ENCODE measurements at regions not wholly inside any gene's neighbourhood (a gene's known extent, or its start where the extent isn't known, plus 50 kb on each side); places are given as distances from the start of the nearest gene placed in this dataset.

DNA sequence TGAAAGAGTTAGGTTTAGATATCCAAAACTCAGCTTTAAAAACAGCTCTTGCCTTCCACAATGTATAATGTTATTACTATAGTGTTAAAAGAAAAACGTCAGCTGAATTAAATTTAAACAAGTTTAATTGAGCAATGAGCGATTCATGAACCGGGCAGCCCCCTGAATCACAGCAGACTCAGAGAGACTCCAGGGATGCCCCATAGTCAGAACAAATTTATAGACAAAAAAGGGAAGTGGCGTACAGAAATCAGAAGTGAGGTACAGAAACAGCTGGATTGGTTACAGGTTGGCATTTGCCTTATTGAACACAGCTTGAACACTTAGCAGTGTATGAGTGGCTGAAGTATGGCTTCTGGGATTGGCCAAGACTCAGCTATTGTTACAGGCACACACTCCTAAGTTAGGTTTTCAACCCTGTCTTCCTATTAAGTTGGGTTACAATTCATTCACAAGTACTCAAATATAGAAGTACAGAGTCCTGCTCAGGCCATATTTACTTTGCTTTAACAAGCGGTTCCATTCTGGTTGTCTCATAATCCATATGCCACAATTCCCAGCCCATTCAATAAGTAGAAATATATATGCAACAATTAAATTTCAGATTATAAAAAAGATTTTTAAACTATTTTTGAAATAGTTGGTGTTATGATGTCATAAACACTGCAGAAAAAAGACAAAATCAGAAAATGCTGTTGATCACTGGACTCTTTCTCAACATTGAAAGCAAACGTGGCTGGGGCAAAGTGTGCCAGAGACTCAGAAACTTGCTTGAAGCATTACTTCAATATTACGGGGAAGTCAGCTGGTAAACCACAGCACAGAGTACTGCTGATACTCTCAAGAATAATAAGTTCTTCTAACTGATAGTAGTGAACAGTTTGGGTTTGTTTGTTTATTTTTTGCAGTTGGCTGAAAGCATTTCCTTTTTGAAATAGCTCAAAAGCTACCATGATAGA is 459.7 kb downstream of the RAB28 start:
- TF ChIP-seq, protein P1, sequence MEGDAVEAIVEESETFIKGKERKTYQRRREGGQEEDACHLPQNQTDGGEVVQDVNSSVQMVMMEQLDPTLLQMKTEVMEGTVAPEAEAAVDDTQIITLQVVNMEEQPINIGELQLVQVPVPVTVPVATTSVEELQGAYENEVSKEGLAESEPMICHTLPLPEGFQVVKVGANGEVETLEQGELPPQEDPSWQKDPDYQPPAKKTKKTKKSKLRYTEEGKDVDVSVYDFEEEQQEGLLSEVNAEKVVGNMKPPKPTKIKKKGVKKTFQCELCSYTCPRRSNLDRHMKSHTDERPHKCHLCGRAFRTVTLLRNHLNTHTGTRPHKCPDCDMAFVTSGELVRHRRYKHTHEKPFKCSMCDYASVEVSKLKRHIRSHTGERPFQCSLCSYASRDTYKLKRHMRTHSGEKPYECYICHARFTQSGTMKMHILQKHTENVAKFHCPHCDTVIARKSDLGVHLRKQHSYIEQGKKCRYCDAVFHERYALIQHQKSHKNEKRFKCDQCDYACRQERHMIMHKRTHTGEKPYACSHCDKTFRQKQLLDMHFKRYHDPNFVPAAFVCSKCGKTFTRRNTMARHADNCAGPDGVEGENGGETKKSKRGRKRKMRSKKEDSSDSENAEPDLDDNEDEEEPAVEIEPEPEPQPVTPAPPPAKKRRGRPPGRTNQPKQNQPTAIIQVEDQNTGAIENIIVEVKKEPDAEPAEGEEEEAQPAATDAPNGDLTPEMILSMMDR (conservative IDR thresholded peaks at IDR 0.05; ENCODE audit: low read depth, low read length), result no peak
- DNase-seq (ENCODE audit: low read depth), result no peak
- no peak overlapping the region for H3K4me3 ChIP-seq (ENCODE audit: low read depth, low read length)

DNA sequence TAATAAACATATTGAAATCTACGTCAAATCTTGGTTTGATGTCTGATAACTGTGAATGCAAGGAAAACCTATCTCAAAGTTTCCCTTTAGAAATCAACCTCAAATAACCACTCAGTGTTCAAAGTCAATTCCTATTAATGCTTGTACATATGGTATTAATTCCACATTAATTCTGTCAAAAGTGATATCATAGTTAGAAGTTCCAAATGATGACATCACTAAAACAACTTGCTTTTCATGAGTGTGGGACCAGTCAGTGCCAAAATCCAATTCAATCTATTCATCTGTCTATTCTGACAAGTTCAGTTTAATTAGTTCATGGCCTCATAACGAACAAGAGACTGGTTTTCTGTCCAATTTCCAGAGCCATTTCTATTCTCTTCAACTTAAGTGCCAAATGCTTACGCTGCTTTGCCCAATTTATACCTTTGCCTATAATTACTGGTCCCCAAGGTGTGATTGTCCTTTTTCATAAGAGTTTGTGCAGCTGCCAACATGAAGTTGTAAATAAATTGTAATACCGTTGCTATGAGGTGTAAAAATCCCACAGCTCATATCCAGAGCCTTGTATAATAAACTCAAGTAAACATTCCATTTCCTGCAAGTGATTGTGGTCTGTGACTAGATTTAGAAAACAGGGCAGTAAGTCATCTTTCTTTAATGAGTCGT is 476.2 kb downstream of the RAB28 start:
- H3K4me3 ChIP-seq (ENCODE audit: low read depth, low read length), result no peak overlapping the region
- no peak for DNase-seq (ENCODE audit: low read depth)
- TF ChIP-seq, protein P1 (conservative IDR thresholded peaks at IDR 0.05; ENCODE audit: low read depth, low read length), result no peak

DNA sequence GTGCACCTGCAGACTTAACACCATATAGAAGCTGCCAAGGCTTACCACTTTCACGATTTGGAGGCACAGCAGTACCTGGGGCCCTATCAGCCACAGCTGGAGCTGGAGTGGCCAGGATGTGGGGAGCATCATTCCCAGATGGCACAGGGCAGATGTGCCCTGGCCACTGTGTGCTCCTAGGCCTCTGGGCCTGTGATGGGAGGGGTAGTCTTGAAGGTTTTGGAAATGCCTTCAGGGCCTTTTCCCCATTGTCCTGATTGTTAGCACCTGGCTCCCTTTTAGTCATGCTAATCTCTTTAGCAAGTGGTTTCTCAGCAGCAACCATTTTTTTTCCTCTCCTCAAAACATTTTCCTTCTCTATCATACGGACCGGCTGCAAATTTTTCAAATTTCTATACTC is 490.2 kb downstream of the RAB28 start:
- H3K4me3 ChIP-seq (ENCODE audit: low read depth, low read length), result no peak overlapping the region
- DNase-seq (ENCODE audit: low read depth), result no peak
- TF ChIP-seq, protein P1 (conservative IDR thresholded peaks at IDR 0.05; ENCODE audit: low read depth, low read length), result no peak

DNA sequence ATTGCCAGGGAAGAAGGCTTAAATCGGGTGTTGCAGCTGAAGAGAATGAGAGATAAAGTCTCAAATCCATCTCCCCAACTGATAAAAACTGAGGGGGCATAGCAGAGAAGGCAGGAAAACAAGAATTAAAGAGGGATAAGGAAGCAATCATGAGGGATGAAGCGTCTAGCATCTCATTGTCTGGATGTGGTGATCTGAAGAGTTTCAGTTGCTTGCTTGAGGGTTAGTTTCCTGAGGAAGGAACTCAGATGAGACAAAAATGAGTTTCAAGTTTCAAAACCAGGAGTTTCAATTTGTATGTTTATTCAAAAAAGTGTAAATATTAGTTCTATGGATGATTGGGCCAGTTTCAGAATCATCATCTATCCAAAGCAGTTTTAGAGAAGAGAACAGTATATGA is 496.9 kb downstream of the RAB28 start:
- H3K4me3 ChIP-seq (ENCODE audit: low read depth, low read length), result no peak overlapping the region
- DNase-seq (ENCODE audit: low read depth), result no peak
- TF ChIP-seq, protein P1 (conservative IDR thresholded peaks at IDR 0.05; ENCODE audit: low read depth, low read length), result no peak

DNA sequence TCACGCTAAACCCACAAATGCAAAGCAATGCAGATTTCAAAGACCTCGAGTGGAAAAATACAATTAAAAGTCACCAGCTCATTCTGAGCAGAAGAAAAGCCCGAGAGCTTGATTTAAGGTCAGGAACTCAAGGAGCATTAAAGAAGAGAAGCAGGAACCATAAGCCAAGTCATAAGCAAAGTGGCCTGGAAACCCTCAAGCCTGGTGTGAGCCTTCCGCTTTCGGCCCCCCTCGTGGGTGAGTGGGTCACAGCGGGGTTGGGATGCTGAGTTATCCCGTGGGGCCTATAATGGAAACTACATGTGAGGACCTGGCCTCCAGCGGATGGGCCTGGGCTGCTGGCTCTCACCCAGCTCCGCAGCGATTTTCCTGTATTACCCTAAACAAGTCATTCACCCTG is 504.3 kb downstream of the RAB28 start:
- no peak for DNase-seq (ENCODE audit: low read depth)
- H3K4me3 ChIP-seq (ENCODE audit: low read depth, low read length), result no peak overlapping the region
- TF ChIP-seq, protein P1 (conservative IDR thresholded peaks at IDR 0.05; ENCODE audit: low read depth, low read length), result no peak

DNA sequence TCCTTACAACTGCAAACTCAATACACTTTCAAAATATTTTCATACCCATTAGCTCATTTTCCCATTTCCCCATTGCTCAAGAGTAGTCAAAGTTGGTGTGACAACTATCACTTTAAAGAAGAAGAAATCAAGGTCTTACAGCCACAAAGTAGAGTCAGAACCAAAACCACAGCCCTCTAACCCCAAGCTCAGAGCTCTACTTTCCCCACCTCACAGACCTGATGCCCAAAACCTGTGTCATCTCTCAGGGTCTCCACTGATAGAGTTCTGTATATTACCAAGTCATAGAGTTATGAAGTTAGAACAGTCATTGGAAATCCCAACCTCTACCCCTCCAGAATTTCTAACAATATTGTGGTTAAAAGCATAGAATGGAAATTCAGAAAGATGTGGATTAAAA is 505.8 kb downstream of the RAB28 start:
- TF ChIP-seq, protein P1 (conservative IDR thresholded peaks at IDR 0.05; ENCODE audit: low read depth, low read length), result no peak
- H3K4me3 ChIP-seq (ENCODE audit: low read depth, low read length), result no peak overlapping the region
- DNase-seq (ENCODE audit: low read depth), result no peak

Data from epithelial cell of proximal tubule (primary cell).